Thyroid gland (tissue), 4 donors: ENCODE measurements at regions not wholly inside any gene's neighbourhood (a gene's known extent, or its start where the extent isn't known, plus 50 kb on each side); places are given as distances from the start of the nearest gene placed in this dataset.

Source experiments
- DNase-seq, 2 donors: peaks; one replicate each; pipeline ENCODE4 v3.0.0-alpha.2; 2019
- H3K27ac ChIP-seq, 3 donors: fragments of 200-600 bp; sonication (generic); 1 replicate in 2 of 3; 2 replicates in 1 of 3; pipeline ENCODE4 v1.5.1; 2016 to 2019; ENCODE audit warnings: mild to moderate bottlenecking in 1 of 3, moderate library complexity in 1 of 3
- H3K27me3 ChIP-seq: fragments of 200-600 bp; sonication (generic); one replicate; pipeline ENCODE4 v1.5.1; 2019
- H3K36me3 ChIP-seq, 2 donors: fragments of 200-600 bp; sonication (generic); one replicate each; pipeline ENCODE4 v1.5.1; 2016 to 2019
- H3K4me1 ChIP-seq, 2 donors: fragments of 200-600 bp; sonication (generic); one replicate each; pipeline ENCODE4 v1.5.1; 2017 to 2019
- H3K4me3 ChIP-seq, 3 donors: fragments of 200-600 bp; sonication (generic); replicated peaks in 1 of 3; 1 replicate in 2 of 3; 2 replicates in 1 of 3; pipeline ENCODE4 v1.5.1; 2016; ENCODE audit warnings: mild to moderate bottlenecking in 1 of 3
- H3K9me3 ChIP-seq: fragments of 200-600 bp; sonication (generic); one replicate; pipeline ENCODE4 v1.5.1; 2017
- POLR2A ChIP-seq, 2 donors: fragments of 450-650 bp; IDR thresholded peaks; one replicate each; pipeline ENCODE4 v1.6.1; 2017; ENCODE audit warnings: antibody characterized with exemption in 2 of 2, mild to moderate bottlenecking in 2 of 2, moderate library complexity in 1 of 2
- WGBS, 2 donors: methylation state at CpG; one replicate each; pipeline ENCODE4 v1.1.5; 2017; 5-methylcytosine and 5-hydroxymethylcytosine counted together
- intact Hi-C: fragments of 100-400 bp; cut with DNase I; formaldehyde crosslinking; loops from one replicate; pipeline ENCODE4 v1.15.1; 2023
- TF ChIP-seq, protein P1 (sequence below), 6 experiments: fragments of 200-600 bp in 3 of 6; fragments of 450-650 bp in 3 of 6; sonication (generic) in 3 of 6; IDR thresholded peaks; one replicate each; pipeline ENCODE4 v1.5.1; 2016 to 2019; ENCODE audit warnings: antibody characterized with exemption in 6 of 6, mild to moderate bottlenecking in 2 of 6, inconsistent platforms in 1 of 6, moderate library complexity in 1 of 6

DNA sequence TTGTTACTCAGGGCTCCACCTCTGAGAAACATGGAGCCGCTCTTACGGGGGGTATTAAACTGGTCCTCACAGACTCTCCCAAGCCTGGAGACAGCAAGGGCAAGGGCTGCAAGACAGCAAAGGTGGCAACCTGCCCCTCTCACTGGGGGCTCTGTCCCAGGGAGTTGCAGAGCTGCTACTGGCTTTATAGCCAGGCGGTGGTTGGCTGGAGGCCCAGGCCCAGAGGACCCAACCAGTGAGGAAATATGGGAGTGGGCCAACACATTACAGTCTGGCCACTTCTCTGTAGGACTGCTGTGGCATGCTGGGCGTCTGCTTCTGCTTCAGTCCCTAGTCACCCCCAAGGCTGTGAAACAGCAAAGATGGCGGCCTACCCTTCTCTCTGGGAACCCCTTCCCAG is 597.2 kb downstream of the LRRC70 start:
- H3K27ac ChIP-seq = no peak overlapping the region
- H3K27me3 ChIP-seq = no peaks in the 10 kb centered on the region
- no peaks in the 10 kb centered on the region for H3K4me1 ChIP-seq
- TF ChIP-seq POLR2A (IDR thresholded peaks at IDR 0.05) = no peak
- TF ChIP-seq, protein P1, sequence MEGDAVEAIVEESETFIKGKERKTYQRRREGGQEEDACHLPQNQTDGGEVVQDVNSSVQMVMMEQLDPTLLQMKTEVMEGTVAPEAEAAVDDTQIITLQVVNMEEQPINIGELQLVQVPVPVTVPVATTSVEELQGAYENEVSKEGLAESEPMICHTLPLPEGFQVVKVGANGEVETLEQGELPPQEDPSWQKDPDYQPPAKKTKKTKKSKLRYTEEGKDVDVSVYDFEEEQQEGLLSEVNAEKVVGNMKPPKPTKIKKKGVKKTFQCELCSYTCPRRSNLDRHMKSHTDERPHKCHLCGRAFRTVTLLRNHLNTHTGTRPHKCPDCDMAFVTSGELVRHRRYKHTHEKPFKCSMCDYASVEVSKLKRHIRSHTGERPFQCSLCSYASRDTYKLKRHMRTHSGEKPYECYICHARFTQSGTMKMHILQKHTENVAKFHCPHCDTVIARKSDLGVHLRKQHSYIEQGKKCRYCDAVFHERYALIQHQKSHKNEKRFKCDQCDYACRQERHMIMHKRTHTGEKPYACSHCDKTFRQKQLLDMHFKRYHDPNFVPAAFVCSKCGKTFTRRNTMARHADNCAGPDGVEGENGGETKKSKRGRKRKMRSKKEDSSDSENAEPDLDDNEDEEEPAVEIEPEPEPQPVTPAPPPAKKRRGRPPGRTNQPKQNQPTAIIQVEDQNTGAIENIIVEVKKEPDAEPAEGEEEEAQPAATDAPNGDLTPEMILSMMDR (IDR thresholded peaks at IDR 0.05) = no peak
- intact Hi-C loops = no loop called here
- H3K9me3 ChIP-seq = no peaks in the 10 kb centered on the region
- WGBS, 2 donors = 94 to 97% methylated on average over 5 of the region's 5 CpGs
- no peaks in the 10 kb centered on the region for H3K36me3 ChIP-seq
- no peak for DNase-seq
- no peak overlapping the region for H3K4me3 ChIP-seq

DNA sequence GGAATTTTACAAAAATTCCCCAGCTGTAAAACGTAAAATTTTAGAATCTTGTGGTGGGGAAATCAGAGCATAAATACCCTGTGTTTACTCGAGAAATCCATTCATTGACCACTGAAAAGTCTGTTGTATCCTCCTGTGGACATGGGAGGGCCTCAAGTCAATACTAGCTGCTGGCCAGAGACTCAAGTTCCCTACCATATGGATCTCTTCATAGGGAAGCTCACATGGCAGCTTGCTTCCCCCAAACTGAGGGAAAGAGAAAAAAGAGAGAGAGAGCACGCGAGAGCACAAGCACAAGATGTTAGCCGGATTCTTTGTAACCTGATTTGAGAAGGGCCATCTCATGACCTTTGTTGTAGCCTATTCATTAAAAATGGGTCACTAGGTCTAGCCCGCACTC is 591.9 kb downstream of the LRRC70 start:
- H3K27me3 ChIP-seq = no peaks in the 10 kb centered on the region
- H3K4me3 ChIP-seq = no peak overlapping the region
- H3K27ac ChIP-seq = no peak overlapping the region
- no peak for TF ChIP-seq POLR2A (IDR thresholded peaks at IDR 0.05)
- TF ChIP-seq, protein P1 (IDR thresholded peaks at IDR 0.05) = no peak
- no peak for DNase-seq
- 87 to 89% methylated on average over 6 of the region's 6 CpGs for WGBS, 2 donors
- H3K9me3 ChIP-seq = no peaks in the 10 kb centered on the region
- no peaks in the 10 kb centered on the region for H3K36me3 ChIP-seq
- intact Hi-C loops = no loop called here
- H3K4me1 ChIP-seq = no peaks in the 10 kb centered on the region

DNA sequence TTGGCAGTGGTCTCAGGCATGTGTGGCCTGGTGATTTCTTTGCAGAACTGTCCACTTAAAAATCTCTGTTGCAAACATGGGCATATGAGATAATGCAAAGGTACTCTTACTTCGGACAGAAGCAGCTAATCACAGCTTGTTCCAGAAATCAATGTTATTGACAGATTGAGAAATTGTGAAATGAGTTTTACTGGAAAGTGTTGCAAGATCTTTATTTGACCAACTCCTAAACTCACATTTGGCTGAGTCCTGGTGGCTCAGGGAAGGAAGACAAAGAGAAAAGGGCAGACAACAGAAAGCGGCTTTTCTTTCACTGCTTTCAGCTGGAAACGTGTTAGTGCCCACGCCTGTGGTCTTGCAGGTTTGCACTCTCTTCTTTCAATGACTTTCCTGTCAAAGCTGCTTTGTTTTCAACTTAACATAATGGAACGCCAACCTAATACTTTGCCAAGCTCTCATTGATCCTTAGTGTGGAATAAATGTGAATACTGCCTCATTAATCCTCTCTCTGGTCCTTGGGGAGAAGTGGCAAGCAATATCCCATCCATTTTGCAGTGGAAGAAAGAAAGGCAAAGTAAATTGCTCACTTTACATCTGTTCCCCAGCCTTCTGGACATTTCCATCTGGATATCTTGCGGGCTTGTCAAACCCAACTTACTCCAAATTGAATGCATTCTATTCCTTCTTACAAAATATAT is 586.4 kb downstream of the LRRC70 start:
- Histone ChIP-seq H3K27me3 (no peaks in the 10 kb centered on the region), H3K27ac (no peak overlapping the region), H3K4me1 (no peaks in the 10 kb centered on the region), H3K4me3 (no peak overlapping the region), H3K9me3 (no peaks in the 10 kb centered on the region), H3K36me3 (no peaks in the 10 kb centered on the region)
- intact Hi-C loops = no loop called here
- DNase-seq = no peak
- TF ChIP-seq POLR2A (IDR thresholded peaks at IDR 0.05) = no peak
- TF ChIP-seq, protein P1 (IDR thresholded peaks at IDR 0.05) = no peak
- 80 to 82% methylated on average over 6 of the region's 6 CpGs for WGBS, 2 donors

DNA sequence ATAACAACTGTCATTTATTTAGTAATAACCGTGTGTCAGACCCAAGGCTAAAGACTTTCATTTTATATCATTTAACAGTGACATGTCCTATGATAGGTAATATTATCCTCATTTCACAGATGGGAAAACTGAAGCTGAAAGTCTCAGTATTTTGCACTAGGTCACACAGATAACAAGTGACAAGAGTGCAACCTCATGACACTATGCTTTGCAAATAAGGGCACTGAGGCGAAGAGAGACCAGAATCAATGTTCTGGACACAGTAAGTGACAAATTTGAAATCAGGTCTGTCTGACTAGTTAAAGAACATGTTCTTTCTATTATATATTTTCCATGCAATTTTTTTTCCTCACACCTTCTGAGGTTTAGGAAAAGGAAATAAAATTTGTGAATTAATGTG is 585.7 kb downstream of the LRRC70 start:
- 91 to 93% methylated on average over 2 of the region's 2 CpGs for WGBS, 2 donors
- intact Hi-C loops = no loop called here
- TF ChIP-seq POLR2A (IDR thresholded peaks at IDR 0.05) = no peak
- TF ChIP-seq, protein P1 (IDR thresholded peaks at IDR 0.05) = no peak

DNA sequence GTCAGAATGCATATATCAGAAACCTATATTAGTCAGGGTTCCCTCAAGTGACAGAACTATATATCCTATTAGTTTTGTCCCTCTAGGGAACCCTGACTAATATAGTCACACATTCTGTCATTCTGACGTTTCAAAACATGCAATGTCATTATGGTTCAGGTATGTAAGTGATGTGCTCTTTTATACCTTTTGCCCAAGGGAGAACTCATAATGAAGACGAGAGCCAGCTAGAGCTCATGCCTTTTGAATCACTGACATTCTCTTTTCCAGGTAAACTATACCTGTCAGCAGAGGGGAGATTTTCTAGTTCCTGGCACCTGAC is 576.7 kb downstream of the LRRC70 start:
- no peaks in the 10 kb centered on the region for H3K27me3 ChIP-seq
- H3K4me3 ChIP-seq = no peak overlapping the region
- WGBS, 2 donors = 74 to 81% methylated on average over 2 of the region's 2 CpGs
- no peaks in the 10 kb centered on the region for H3K36me3 ChIP-seq
- no peak overlapping the region for H3K27ac ChIP-seq
- H3K9me3 ChIP-seq = no peaks in the 10 kb centered on the region
- no peak for DNase-seq
- TF ChIP-seq, protein P1 (IDR thresholded peaks at IDR 0.05) = no peak
- TF ChIP-seq POLR2A (IDR thresholded peaks at IDR 0.05) = no peak
- H3K4me1 ChIP-seq = no peaks in the 10 kb centered on the region
- intact Hi-C loops = no loop called here

More for the DNA sequence above, 585.7 kb downstream of the LRRC70 start:
- Histone ChIP-seq H3K4me3 (no peak overlapping the region), H3K9me3 (no peaks in the 10 kb centered on the region), H3K4me1 (no peaks in the 10 kb centered on the region), H3K27me3 (no peaks in the 10 kb centered on the region), H3K27ac (no peak overlapping the region), H3K36me3 (no peaks in the 10 kb centered on the region)
- no peak for DNase-seq
